Left ventricle myocardium inferior (tissue), 1 donor: ENCODE measurements at regions not wholly inside any gene's neighbourhood (a gene's known extent, or its start where the extent isn't known, plus 50 kb on each side); places are given as distances from the start of the nearest gene placed in this dataset.
A peak's percentile ranks its signal among the peaks of the same experiment; 100 is the strongest.

ENCODE experiments used
- DNase-seq: peaks from one replicate; pipeline ENCODE4 v3.0.0-alpha.2; 2020
- H3K27ac ChIP-seq: fragments of 200-600 bp; replicated peaks from 2 replicates; pipeline ENCODE4 v1.8.0; 2021
- H3K27me3 ChIP-seq: fragments of 200-600 bp; 2 replicates; pipeline ENCODE4 v1.8.0; 2021; ENCODE audit warnings: low read depth
- H3K36me3 ChIP-seq: fragments of 200-600 bp; 2 replicates; pipeline ENCODE4 v1.8.0; 2021
- H3K4me1 ChIP-seq: fragments of 200-600 bp; 2 replicates; pipeline ENCODE4 v1.8.0; 2021
- H3K4me3 ChIP-seq: fragments of 200-600 bp; 2 replicates; pipeline ENCODE4 v1.8.0; 2021; ENCODE audit warnings: mild to moderate bottlenecking, moderate library complexity
- H3K9me3 ChIP-seq: fragments of 200-600 bp; replicated peaks from 2 replicates; pipeline ENCODE4 v1.8.0; 2021
- intact Hi-C: fragments of 100-400 bp; cut with micrococcal nuclease; formaldehyde crosslinking; loops from one replicate; pipeline ENCODE4 v1.11.0; 2022
- TF ChIP-seq, protein P1 (sequence below): fragments of 200-600 bp; IDR thresholded peaks from 2 replicates; pipeline ENCODE4 v1.8.0; 2021; ENCODE audit warnings: antibody characterized with exemption, mild to moderate bottlenecking, borderline replicate concordance
- donor health status: DM: no; HTN: yes; CAD: no; lungs with severe emphysema.

DNA sequence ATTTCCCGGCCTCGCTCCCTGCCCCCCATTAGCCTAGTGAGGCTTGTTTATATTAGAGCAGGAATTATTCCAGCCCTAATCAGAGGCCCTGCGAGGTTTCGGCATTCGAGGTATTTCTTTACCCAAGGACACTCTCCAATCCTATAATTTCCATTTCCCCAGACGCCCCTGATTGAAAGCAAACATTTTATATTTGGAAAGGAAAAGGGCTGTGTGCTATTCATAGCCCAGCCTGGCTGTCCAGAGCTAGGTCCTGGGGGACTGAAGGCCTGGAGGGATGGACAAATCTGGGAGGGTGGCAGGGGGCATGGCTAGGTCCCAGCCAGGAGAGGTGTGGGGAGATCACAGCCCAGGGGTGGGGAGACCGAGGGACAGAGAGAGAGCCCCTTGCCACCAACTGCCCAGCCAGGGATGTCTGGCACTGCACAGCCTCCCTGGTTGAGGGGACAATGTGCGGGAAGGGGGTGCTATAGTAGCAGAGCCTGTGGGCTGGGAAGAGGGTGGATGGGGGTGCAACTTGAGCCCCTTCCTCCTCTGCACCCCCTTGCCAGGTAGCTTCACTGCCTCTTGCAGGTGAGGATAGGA lies 125.1 kb downstream of the BARX1 start:
- peaks cover 27% of the 10 kb centered on the region for H3K9me3 ChIP-seq
- DNase-seq, result no peak
- H3K4me1 ChIP-seq, result peaks cover 12% of the 10 kb centered on the region
- H3K27ac ChIP-seq, result no peak overlapping the region
- H3K27me3 ChIP-seq, result peaks cover 66% of the 10 kb centered on the region
- H3K36me3 ChIP-seq, result no peaks in the 10 kb centered on the region
- no peak overlapping the region for H3K4me3 ChIP-seq
- intact Hi-C loops, result no loop called here
- TF ChIP-seq, protein P1, sequence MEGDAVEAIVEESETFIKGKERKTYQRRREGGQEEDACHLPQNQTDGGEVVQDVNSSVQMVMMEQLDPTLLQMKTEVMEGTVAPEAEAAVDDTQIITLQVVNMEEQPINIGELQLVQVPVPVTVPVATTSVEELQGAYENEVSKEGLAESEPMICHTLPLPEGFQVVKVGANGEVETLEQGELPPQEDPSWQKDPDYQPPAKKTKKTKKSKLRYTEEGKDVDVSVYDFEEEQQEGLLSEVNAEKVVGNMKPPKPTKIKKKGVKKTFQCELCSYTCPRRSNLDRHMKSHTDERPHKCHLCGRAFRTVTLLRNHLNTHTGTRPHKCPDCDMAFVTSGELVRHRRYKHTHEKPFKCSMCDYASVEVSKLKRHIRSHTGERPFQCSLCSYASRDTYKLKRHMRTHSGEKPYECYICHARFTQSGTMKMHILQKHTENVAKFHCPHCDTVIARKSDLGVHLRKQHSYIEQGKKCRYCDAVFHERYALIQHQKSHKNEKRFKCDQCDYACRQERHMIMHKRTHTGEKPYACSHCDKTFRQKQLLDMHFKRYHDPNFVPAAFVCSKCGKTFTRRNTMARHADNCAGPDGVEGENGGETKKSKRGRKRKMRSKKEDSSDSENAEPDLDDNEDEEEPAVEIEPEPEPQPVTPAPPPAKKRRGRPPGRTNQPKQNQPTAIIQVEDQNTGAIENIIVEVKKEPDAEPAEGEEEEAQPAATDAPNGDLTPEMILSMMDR, result no peak

DNA sequence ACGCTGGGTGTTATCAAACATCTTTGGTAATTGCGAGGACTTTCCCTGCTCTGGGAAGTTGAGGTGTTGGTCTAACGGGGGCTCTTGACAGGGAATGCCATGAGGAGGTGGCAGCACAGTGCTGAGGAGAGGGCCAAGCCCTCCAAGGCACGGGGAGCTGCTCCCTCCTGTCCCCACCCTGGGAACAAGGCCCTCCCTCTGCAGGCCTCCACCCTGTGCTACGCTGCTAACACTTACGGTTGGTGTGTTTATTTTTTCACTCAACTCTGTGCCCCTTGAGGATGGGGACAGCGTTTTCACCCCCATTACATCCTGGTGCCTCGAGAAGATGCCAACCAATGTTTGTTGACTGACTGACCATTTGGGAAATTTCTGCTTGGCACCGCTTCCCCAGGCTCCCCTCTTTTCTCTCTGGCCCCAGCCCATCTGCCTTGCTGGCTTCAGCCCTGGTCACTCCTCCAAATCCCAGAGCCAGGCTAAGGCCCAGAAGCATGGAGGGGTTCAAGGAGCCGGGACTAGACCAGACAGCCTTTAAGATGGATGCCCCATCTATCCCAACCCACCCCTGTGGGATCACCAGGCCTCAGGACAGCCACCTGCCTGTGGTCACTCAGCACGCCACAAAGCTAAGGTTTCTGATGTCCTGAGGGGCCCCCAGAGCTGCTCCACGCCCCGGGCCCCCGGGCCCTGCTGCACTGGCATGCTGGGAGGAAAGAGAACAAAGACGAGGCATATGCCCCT lies 125.7 kb downstream of the BARX1 start:
- intact Hi-C loops, result no loop called here
- no peak overlapping the region for H3K27ac ChIP-seq

DNA sequence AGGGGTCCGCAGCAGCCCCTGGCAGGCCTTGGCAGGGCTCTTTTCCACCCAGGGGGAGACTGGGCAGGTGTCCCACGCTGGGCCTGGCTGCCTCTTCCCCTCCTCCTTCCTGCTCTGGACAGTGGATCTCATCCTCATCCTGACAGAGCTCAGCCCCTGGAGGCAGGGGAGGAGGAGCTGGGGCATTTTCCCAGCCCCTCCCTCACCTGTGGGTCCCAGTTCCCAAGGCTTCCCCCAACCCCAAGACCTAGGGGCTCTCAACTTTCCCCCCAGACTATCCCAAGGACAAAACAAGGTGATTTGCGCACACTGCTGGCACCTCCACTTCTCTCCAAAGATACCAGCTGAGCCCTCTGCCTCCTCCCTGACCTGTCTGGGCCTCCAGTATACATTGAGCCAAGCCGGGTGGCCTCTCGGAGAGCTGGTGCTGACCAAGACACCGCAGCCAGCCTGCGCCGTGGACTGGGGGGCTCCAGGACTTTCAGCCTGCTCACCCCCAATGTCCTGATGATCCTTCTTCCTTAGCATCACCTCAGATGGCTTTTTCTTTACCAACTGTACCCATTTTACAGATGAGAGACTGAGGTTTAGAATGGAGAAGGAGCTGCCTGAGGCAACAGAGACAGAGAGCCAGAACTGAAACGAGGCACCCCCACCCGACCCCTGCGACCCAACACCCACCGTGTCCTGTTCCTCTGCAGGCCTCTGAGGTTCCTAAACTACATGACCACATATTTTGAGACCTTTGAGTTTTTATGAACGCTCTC lies 126.6 kb downstream of the BARX1 start:
- Histone ChIP-seq H3K4me3 (no peak overlapping the region), H3K4me1 (peaks cover 12% of the 10 kb centered on the region), H3K27ac (no peak overlapping the region), H3K27me3 (peaks cover 82% of the 10 kb centered on the region), H3K36me3 (no peaks in the 10 kb centered on the region), H3K9me3 (peaks cover 11% of the 10 kb centered on the region)
- TF ChIP-seq, protein P1, result no peak
- no peak for DNase-seq
- intact Hi-C loops, result no loop called here

More for the DNA sequence above, 125.7 kb downstream of the BARX1 start:
- no peak for DNase-seq
- peaks cover 73% of the 10 kb centered on the region for H3K27me3 ChIP-seq
- H3K9me3 ChIP-seq, result peaks cover 20% of the 10 kb centered on the region
- H3K4me3 ChIP-seq, result no peak overlapping the region
- peaks cover 12% of the 10 kb centered on the region for H3K4me1 ChIP-seq
- TF ChIP-seq, protein P1, result no peak
- H3K36me3 ChIP-seq, result no peaks in the 10 kb centered on the region

DNA sequence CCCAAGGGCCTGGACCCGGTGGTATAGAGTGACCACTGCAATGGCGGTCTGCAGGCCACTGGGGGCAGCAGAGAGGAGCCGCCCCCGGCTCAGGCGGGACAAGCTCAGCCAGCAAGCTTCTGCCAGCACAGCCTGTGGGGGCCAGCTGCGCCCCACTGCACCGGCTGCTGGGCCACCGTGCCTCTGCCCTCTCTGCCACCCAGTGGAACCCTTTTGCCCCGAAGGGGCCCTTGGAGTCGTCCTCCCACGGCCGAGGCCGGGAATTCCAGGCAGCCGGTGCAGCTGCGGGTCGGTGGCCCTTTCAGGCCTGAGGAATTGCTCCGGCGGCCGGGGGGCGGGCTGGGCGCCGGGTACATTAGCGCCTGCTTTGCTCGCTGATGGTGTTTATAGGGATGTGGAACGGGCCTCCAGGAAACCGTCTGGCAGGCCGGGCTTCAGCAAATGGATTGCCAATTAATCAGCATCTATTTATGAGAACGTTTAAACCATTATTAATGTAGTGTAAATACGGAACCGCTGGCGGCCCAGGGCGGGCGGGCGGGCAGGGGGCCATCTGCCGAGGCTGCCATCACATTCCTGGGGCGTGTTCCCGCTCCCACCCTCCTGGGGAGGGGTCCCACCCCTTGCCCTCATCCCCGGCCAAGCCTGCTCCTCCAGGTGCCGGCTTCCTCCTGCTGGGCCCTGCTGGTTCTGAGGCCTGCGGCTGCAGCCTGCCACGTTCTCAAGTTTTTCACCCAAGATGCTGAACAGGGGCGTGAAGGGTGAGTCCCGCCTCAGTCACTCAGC lies 127.4 kb downstream of the BARX1 start:
- Histone ChIP-seq H3K27me3 (peaks cover 90% of the 10 kb centered on the region), H3K4me3 (peak overlapping the region; percentile 64), H3K4me1 (peaks cover 12% of the 10 kb centered on the region), H3K9me3 (peaks cover 8% of the 10 kb centered on the region), H3K27ac (no peak overlapping the region), H3K36me3 (no peaks in the 10 kb centered on the region)
- TF ChIP-seq, protein P1, result peak; percentile 91
- intact Hi-C loops, result no loop called here
- DNase-seq, result no peak

DNA sequence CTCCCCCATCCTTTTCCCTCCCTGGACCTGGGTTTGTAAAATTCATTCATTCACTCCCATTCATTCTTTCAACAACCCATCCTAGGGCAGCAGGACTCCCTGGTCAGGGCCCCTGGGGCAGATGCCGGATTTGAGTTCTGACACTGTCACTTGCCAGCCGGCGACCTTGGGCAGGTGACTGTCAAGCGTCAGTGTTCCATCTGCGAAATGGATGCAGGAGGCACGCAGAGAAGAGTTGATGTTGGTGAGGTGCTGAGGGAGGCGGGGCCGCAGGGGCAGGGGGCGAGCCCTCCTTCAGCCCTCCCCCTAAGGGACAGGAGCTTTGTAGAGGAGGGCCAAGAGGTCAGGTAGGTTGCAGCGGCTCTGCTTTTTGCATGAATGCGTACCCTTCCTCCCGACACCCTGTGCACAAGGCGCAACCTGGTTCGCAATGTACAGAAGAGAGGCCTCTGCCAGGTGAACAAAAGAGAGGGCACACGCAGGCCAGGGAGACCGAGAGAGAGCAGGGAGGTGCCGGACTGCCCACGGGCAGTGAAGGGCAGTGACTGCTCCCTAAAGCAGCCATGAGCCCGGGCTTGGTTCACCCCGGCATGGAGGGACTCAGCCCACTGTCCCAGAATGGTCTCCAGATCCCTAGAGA lies 128.1 kb downstream of the BARX1 start:
- Histone ChIP-seq H3K36me3 (no peaks in the 10 kb centered on the region), H3K27me3 (peaks cover 97% of the 10 kb centered on the region), H3K9me3 (peaks cover 11% of the 10 kb centered on the region), H3K4me3 (peak overlapping the region; percentile 64), H3K27ac (no peak overlapping the region), H3K4me1 (peaks cover 12% of the 10 kb centered on the region)
- intact Hi-C loops, result no loop called here
- no peak for DNase-seq
- TF ChIP-seq, protein P1, result no peak
